Astrocyte of the spinal cord (primary cell): ENCODE measurements at regions not wholly inside any gene's neighbourhood (a gene's known extent, or its start where the extent isn't known, plus 50 kb on each side); places are given as distances from the start of the nearest gene placed in this dataset.
A peak's percentile ranks its signal among the peaks of the same experiment; 100 is the strongest.

Source experiments
- DNase-seq: peaks from one replicate; pipeline ENCODE4 v3.0.0; 2011; ENCODE audit warnings: low read depth, low spot score
- H3K4me3 ChIP-seq: 2 replicates; pipeline ENCODE4 v1.5.1; 2011; ENCODE audit warnings: low read depth, mild to moderate bottlenecking, low read length, moderate library complexity
- in situ Hi-C: cut with HindIII; loops from 2 replicates; pipeline ENCODE4 v1.10.0; 2017; ENCODE audit warnings: low sequenced_read_pairs
- TF ChIP-seq, protein P1 (sequence below): IDR thresholded peaks from 2 replicates; pipeline ENCODE4 v1.5.1; 2012; ENCODE audit warnings: low read depth, mild to moderate bottlenecking, low read length, inconsistent platforms

DNA sequence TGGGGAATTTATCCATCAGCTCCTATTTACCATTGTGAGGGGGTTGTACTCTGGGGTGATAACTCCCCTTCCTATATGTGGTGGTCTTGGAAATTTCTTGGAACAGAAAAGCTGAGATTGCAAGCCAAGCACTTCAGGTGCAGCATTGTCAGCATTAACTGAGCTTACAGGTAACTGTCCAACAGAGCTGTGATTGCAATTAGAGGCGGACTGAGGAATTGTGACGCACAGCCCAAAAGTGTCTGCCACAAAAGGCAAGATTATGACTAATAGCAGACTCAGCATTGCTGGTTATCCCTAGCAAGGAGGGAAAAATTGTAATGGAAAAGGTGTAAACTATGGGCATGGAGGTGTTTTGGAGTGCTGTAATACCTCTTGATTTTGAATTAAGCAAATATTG, 126.1 kb upstream of the AGR3 start:
- H3K4me3 ChIP-seq, result no peak overlapping the region
- TF ChIP-seq, protein P1, sequence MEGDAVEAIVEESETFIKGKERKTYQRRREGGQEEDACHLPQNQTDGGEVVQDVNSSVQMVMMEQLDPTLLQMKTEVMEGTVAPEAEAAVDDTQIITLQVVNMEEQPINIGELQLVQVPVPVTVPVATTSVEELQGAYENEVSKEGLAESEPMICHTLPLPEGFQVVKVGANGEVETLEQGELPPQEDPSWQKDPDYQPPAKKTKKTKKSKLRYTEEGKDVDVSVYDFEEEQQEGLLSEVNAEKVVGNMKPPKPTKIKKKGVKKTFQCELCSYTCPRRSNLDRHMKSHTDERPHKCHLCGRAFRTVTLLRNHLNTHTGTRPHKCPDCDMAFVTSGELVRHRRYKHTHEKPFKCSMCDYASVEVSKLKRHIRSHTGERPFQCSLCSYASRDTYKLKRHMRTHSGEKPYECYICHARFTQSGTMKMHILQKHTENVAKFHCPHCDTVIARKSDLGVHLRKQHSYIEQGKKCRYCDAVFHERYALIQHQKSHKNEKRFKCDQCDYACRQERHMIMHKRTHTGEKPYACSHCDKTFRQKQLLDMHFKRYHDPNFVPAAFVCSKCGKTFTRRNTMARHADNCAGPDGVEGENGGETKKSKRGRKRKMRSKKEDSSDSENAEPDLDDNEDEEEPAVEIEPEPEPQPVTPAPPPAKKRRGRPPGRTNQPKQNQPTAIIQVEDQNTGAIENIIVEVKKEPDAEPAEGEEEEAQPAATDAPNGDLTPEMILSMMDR, result no peak
- DNase-seq, result no peak
- in situ Hi-C loops, result no loop called here

DNA sequence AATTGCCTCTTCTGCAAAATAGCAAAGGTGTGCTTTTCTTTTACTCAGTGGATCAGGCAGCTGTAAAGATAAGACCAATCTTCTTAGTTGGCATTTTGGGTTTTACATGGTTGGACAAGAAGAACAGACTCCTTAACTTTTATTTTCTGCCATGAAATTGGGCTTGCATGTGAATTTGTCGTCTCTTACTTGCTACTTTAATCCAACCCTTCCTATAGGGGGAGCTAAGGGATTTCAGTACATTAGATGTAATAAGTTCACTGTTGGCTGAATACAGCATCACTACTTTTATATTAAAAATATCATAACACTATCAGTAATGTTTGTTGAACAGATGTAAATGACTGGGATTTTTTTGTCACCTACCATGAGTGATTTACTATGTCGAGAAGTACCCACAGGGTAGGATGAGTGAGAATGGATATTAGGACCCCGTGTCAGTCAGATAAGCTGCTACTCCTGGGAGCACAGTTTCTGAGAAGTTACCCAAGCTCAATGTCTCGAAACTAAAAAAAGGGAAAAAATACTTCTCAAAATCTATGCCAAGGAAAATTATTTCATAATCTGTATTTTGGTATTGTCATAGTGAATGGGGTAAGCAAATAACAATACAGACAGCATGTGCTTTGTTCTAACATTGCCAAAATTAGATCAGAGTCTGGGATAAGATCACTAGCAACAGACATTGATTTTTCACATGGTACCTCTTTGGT, 127.4 kb upstream of the AGR3 start:
- H3K4me3 ChIP-seq, result no peak overlapping the region
- TF ChIP-seq, protein P1, result no peak
- peak; percentile 21 for DNase-seq
- in situ Hi-C loops, result no loop called here

GRCh38 chr7:17009933-17010332, 128.2 kb upstream of the AGR3 start:
- no peak overlapping the region for H3K4me3 ChIP-seq
- TF ChIP-seq, protein P1, result no peak
- no peak for DNase-seq
- in situ Hi-C loops, result no loop called here

DNA sequence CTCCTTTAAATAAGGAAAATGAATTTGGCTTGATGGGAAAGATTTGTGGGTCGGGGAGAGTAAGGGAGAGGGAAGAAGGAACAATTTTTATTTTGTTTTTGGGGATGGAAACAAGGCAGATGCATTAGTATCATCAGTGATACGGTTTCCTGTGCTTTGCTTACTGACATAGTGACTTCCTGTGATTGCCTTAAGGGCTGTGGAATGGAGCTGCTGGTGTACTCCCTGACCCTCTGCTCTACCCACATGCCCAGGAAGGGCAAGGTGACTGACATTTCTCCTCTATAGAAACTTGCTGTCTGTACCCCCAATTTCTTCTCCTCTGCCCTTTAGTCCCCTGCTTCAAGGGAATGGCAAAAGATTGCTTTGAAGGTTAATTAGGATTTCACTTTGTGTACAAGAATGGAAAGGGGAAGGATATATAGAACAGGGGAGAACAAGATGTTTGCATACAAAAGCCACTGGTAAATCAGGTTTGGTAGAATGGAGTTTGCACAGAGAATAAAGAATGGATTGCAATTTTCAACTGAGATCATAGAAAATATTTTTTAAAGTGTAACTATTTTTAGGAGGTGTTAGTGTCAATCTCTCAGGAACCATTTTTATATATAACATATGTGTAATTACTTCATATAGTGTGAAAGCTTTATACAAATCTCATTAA, 129.0 kb upstream of the AGR3 start:
- no peak overlapping the region for H3K4me3 ChIP-seq
- in situ Hi-C loops, result no loop called here
- DNase-seq, result no peak
- TF ChIP-seq, protein P1, result no peak

- in situ Hi-C loops, result no loop called here
- no peak overlapping the region for H3K4me3 ChIP-seq
- TF ChIP-seq, protein P1, result no peak
- DNase-seq, result no peak
Observed at GRCh38 chr7:17013204-17013603, 131.4 kb upstream of the AGR3 start.

DNA sequence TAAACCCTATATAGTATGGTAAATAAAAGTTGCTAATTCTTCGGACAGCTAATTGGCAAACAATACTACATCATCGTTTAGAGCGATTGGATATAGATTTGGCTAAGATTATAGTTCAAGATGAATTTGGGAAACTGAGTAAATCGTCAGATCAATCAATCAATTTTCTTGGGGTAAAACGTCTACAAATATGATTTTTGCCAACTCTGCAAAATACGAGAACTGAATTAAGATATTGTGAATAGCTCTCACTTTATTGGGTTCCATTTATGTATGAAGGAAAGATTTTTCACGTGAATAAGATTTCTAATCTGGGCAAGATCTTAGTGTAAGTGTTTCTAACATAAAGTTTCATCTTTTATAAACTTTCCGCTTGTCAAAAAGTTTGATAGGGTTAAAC, 132.9 kb upstream of the AGR3 start:
- TF ChIP-seq, protein P1, result no peak
- in situ Hi-C loops, result no loop called here

More for the DNA sequence above, 132.9 kb upstream of the AGR3 start:
- no peak for DNase-seq
- H3K4me3 ChIP-seq, result no peak overlapping the region
